SH-SY5Y (cell line): ENCODE measurements at regions not wholly inside any gene's neighbourhood (a gene's known extent, or its start where the extent isn't known, plus 50 kb on each side); places are given as distances from the start of the nearest gene placed in this dataset.

ENCODE experiments used
- GATA2 ChIP-seq: IDR thresholded peaks from 2 replicates; pipeline ENCODE4 v1.6.1; 2011; ENCODE audit warnings: mild to moderate bottlenecking, low read depth, low read length
- GATA3 ChIP-seq: IDR thresholded peaks from 2 replicates; pipeline ENCODE4 v1.6.1; 2011; ENCODE audit warnings: low read depth, mild to moderate bottlenecking, low read length, moderate library complexity

- TF ChIP-seq GATA3 (no peak), GATA2 (no peak)
Measured at GRCh38 chr16:74019612-74020011, 277.0 kb upstream of the PSMD7 start.

GRCh38 chr16:74015953-74016352, 280.7 kb upstream of the PSMD7 start:
- TF ChIP-seq GATA3 (no peak), GATA2 (no peak)

GRCh38 chr16:73998707-73999106, 297.9 kb upstream of the PSMD7 start:
- TF ChIP-seq GATA2 (no peak), GATA3 (no peak)

DNA sequence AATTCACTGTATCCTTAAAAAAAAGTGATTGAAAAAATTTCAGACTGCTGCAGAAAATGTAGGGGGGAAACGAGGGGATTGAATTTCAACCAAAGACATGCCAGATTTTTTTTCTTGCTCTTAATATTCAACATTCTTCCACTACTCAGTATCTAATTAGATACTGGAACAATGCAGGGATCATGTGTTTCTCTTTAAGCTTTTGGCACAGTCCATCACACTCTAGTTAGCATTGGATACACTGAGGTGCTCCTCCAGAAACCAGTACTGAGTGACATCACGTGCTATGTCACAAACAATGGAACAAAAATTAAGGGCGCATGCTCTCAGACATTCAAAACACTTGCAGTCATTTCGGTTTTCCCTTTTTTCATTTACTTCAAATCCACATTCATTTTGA, 298.6 kb upstream of the PSMD7 start:
- TF ChIP-seq GATA3 (no peak), GATA2 (no peak)

- TF ChIP-seq GATA2: no peak
Measured at GRCh38 chr16:73997340-73997711, 299.3 kb upstream of the PSMD7 start.

GRCh38 chr16:73996624-73997339, 299.8 kb upstream of the PSMD7 start:
- TF ChIP-seq GATA2 (no peak), GATA3 (no peak)

- TF ChIP-seq GATA3 (no peak), GATA2 (no peak)
Measured at GRCh38 chr16:73993878-73994277, 302.7 kb upstream of the PSMD7 start.

DNA sequence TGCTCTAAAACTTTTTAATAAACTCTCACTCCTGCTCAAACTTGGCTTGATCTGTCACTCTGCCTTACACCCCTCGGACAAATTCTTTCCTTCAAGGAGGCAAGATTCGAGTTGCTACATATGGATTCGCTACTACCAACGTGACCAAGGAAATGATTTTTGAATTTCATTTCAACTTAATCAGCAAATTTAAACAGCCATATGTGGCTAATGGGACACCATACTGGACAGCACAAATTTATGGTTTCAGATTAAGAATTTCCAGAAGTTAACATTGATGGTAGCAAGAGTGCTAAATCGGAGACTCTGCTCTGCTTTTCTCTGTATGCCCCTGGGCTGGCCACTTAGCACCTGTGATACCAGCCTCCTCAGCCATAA, 318.2 kb upstream of the PSMD7 start:
- no peak for TF ChIP-seq GATA3
- TF ChIP-seq GATA2: no peak

DNA sequence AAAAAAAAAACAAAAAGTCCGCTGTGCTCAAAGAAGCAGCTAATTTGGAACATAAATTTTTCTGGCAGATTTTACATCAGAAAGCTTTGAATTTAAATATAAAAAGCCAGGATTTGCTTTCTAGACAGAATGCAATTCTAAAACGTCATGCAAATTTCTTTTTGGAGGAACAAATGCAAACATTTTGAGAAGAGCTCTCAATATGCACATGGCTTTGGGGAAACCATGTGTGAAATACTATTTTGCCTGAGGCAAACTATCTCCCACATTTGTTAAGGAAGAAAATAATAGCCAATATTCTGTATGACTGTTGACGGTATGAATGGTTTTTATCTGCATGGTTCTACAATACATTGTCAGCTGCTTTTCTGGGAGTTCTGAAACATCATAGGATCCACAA, 320.0 kb upstream of the PSMD7 start:
- TF ChIP-seq GATA3: no peak
- no peak for TF ChIP-seq GATA2

GRCh38 chr16:73973174-73973573, 323.4 kb upstream of the PSMD7 start:
- TF ChIP-seq GATA2 (no peak), GATA3 (no peak)

DNA sequence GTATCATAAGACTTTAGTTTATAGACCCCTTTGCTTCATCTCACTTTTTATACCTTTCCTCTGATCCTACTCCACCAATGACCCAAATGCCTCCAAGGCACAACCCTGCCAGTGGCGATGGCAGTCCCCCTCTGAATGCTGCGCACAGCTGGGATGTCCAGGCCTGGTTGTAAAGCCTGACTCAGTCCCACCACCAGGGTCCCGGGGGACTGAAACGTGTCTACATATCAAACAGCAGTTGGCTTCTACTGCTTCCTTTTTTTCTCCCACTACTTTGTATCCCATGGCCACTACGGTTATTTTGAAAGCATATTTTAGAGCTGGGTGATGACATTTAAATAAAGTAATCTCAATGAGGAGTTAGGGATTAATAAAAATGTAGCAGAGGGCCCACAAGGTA, 329.8 kb upstream of the PSMD7 start:
- TF ChIP-seq GATA2 (no peak), GATA3 (no peak)

- TF ChIP-seq GATA3 (no peak), GATA2 (no peak)
Measured at GRCh38 chr16:73965591-73965990, 331.0 kb upstream of the PSMD7 start.

GRCh38 chr16:73956587-73957494, 339.8 kb upstream of the PSMD7 start:
- TF ChIP-seq GATA3: no peak
- TF ChIP-seq GATA2: no peak

DNA sequence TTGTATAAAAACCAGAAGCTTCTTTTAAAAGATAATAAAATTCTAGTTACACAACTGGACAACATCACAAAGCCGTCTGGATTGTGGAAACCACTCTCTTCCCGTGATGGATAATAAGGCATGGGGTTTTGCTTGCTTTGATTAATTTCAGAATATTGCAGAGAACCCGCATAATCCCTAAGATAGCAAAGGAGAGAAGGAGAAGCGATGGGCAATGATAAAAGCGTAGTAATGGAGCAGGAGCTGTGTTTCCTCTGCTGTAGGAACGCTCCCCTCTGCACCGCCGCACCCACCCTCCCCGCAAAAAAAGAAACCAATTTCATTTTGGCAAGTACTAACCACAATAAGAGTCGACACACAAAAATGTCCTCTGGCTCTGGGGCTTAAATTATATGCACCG, 340.9 kb upstream of the PSMD7 start:
- peak; percentile 67 for TF ChIP-seq GATA2
- no peak; the same call in 1 of the 2 replicates for TF ChIP-seq GATA3

GRCh38 chr16:73955255-73955654, 341.4 kb upstream of the PSMD7 start:
- no peak for TF ChIP-seq GATA2
- TF ChIP-seq GATA3: peak; percentile 78
